GM19468 (cell line): ENCODE measurements at regions not wholly inside any gene's neighbourhood (a gene's known extent, or its start where the extent isn't known, plus 50 kb on each side); places are given as distances from the start of the nearest gene placed in this dataset.

Experiments
- ATAC-seq: cut with Tn5 transposase; IDR thresholded peaks from one replicate; pipeline ENCODE4 v1.9.1; 2021; ENCODE audit warnings: mild to moderate bottlenecking, moderate library complexity, moderate number of reproducible peaks; ENCODE audit not compliant: unreplicated experiment; ENCODE audit errors: extremely low read depth

GRCh38 chrX:40459571-40460158, 121.1 kb upstream of the ATP6AP2 start:
- no peak for ATAC-seq

- ATAC-seq, result no peak
Measured at GRCh38 chrX:40457406-40457805, 123.4 kb upstream of the ATP6AP2 start.

- no peak for ATAC-seq
Measured at GRCh38 chrX:40452031-40452430, 128.7 kb upstream of the ATP6AP2 start.

- no peak for ATAC-seq
Measured at GRCh38 chrX:40449956-40450706, 130.6 kb upstream of the ATP6AP2 start.

- ATAC-seq, result no peak
Measured at GRCh38 chrX:40449396-40449795, 131.4 kb upstream of the ATP6AP2 start.

- no peak for ATAC-seq
Measured at GRCh38 chrX:40448793-40449192, 132.0 kb upstream of the ATP6AP2 start.

GRCh38 chrX:40446921-40447320, 133.8 kb upstream of the ATP6AP2 start:
- ATAC-seq, result no peak

- no peak for ATAC-seq
Measured at GRCh38 chrX:40445691-40446090, 135.1 kb upstream of the ATP6AP2 start.

- no peak for ATAC-seq
Measured at GRCh38 chrX:40444798-40445496, 135.8 kb upstream of the ATP6AP2 start.

GRCh38 chrX:40444133-40444532, 136.6 kb upstream of the ATP6AP2 start:
- no peak for ATAC-seq

GRCh38 chrX:40440866-40441265, 139.9 kb upstream of the ATP6AP2 start:
- ATAC-seq, result no peak

- no peak for ATAC-seq
Measured at GRCh38 chrX:40439625-40440532, 140.9 kb upstream of the ATP6AP2 start.

- no peak for ATAC-seq
Measured at GRCh38 chrX:40437348-40437747, 143.4 kb upstream of the ATP6AP2 start.

- no peak for ATAC-seq
Measured at GRCh38 chrX:40434947-40435346, 145.8 kb upstream of the ATP6AP2 start.

- no peak for ATAC-seq
Measured at GRCh38 chrX:40434443-40434842, 146.3 kb upstream of the ATP6AP2 start.

GRCh38 chrX:40433160-40433559, 147.6 kb upstream of the ATP6AP2 start:
- no peak for ATAC-seq

- ATAC-seq, result no peak
Measured at GRCh38 chrX:40424259-40424658, 156.5 kb upstream of the ATP6AP2 start.

- no peak for ATAC-seq
Measured at GRCh38 chrX:40423299-40423698, 157.5 kb upstream of the ATP6AP2 start.

GRCh38 chrX:40422021-40422420, 158.7 kb upstream of the ATP6AP2 start:
- ATAC-seq, result no peak
